Embryonic facial prominence (tissue), 1 donor: ENCODE measurements at regions not wholly inside any gene's neighbourhood (a gene's known extent, or its start where the extent isn't known, plus 50 kb on each side); places are given as distances from the start of the nearest gene placed in this dataset.
"Not testable (repeated sequence)": the region's sequence is repeated elsewhere in the genome, so short reads cannot be mapped to it uniquely, and the experiment has no call there.

ENCODE experiments used
- DNase-seq: peaks from one replicate; pipeline ENCODE4 v3.0.0-alpha.2; 2016; ENCODE audit errors: extremely low spot score

DNA sequence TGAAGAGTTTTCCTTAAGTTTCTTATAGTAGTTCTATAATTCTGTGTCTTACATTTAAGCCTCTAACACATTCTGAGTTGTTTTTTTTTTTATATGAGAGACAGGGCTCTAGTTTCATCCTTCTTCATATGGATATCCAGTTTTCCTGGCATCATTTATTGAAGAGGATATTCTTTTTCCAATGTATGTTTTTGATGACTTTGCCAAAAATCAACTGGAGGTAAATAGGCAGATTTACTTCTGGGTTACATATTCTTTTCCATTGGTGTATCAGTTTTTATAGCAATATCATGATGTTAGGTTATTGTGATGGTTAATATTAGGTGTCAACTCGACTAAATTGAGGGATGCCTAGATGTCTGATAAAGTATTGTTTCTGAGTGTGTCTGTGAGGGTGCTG is 650.7 kb upstream of the GRID2 start:
- DNase-seq = no peak

- no peak for DNase-seq
Measured at GRCh38 chr4:91681091-91681490, 622.7 kb upstream of the GRID2 start.

DNA sequence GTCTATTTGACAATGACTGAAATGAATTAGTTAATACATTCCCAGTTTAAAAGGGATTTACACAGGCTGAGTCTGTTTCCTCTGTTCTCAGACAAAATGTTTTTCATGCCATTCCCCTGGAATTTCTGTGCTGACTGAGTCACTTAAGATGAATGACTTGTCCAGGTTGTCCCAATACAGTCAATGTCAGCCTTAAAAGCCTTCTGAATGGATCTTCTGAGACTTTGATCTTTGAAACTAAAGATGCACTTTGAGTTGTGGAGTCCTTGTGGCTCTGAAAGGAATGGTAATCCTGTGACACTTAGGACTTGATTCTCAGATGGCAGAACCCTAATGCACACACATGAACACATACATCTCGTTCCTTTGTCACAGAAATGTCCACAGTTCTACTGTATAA is 622.2 kb upstream of the GRID2 start:
- no peak for DNase-seq

- no peak for DNase-seq
Measured at GRCh38 chr4:91684955-91685354, 618.8 kb upstream of the GRID2 start.

DNA sequence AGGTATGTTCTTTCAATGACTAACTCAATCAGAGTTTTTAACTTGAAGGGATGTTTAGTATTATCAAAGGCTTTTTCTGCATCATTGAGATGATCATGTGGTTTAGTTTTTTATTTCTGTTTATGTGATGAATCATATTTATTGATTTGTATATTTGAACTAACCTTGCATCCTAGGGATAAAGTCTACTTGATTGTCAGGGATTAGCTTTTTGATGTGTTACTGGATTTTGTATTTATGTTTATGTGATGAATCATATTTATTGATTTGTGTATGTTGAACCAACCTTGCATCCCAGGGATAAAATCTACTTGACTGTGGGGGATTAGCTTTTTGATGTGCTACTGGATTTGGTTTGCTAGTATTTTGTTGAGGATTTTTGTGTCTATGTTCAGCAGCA is 615.4 kb upstream of the GRID2 start:
- DNase-seq = no peak

- not testable (repeated sequence) for DNase-seq
Measured at GRCh38 chr4:91699691-91700090, 604.1 kb upstream of the GRID2 start.

DNA sequence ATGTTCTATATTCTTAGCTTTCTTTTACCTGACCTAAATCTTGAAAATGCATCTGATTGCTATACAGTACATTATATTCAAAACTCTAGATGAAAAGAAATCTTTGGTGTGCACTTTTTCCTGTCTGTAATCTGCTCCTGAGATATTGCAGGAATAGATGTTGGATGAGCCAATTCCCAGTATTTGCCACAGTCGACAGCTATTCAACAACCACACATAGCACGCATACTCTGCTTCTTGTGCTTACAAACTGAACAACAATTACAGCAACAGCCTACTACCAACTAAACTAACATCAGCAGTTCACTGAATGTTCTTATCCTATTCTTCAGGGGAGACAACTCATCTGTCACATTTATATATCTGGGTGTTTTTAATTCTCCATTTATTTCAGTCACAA is 573.9 kb upstream of the GRID2 start:
- no peak for DNase-seq

DNA sequence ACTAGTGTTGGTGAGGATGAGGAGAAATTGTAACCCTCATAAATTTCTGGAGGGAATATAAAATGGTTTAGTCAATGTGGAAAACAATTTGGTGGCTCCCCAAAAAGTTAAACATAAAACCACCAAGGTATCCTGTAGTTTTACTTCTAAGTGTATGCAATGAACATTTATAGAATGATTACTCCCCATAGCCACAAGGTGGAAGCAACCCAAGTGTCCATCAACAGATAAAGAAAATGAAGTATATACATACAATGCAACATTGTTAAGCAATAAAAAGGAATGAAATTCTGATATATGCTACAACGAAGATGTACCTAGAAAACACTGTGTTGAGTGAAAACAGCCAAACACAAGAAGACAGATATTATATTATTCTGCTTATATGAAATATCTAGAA is 569.1 kb upstream of the GRID2 start:
- DNase-seq = no peak

DNA sequence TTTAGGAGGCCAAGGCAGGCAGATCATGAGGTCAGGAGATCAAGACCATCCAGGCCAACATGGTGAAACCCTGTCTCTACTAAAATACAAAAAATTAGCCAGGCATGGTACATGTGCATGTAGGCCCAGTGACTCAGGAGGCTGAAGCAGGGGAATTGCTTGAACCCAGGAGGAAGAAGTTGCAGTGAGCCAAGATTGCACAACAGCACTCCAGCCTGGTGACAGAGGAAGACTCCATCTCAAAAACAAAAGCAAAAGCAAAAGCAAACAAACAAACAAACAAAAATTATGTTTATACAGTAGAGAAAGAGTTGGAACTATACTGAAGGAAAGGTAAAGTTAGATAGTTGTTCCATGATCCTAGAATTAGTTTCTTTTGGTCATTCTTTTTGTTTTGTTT is 564.9 kb upstream of the GRID2 start:
- not testable (repeated sequence) for DNase-seq

DNA sequence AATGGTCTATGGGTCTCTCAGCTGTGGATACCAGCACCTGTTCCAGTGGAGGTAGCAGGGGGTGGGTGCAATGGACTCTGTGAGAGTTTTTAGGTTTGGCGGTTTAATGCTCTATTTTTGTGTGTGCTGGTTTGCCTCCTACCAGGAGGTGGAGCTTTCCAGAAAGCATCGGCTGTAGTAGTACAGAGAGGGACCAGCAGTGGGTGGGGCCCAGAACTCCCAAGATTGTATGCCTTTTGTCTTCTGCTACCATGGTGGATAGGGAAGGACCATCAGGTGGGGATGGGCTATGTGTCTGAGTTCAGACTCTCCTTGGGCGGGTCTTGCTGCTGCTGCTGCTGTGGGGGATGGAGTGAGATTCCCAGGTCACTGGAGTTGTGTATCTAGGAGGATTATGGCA is 557.2 kb upstream of the GRID2 start:
- DNase-seq = no peak

- DNase-seq = no peak
Measured at GRCh38 chr4:91751961-91752360, 551.8 kb upstream of the GRID2 start.

GRCh38 chr4:91754716-91755115 is 549.0 kb upstream of the GRID2 start:
- DNase-seq = no peak

DNA sequence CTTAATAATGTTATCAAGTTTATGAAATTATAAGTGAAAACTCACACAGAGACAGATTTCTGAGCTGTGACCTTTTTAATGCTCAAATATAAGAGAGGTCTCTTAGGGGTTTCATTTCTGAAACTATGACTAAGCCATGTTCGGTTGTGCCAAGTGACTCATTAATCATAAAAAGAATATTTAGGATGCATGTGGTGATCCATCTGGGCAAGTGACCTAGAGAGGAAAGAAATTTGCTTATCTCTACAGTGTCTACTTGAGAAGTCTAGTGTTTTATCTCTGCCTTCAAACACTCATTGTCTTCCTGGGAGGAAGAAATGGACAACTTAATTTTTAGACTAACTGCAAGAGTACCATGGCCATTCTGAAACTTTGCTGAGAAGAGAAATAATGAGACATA is 545.3 kb upstream of the GRID2 start:
- no peak for DNase-seq

- DNase-seq = no peak
Measured at GRCh38 chr4:91764085-91764484, 539.7 kb upstream of the GRID2 start.

- DNase-seq = no peak
Measured at GRCh38 chr4:91769912-91770311, 533.9 kb upstream of the GRID2 start.

GRCh38 chr4:91791631-91792030 is 512.1 kb upstream of the GRID2 start:
- DNase-seq = not testable (repeated sequence)

- no peak for DNase-seq
Measured at GRCh38 chr4:91795947-91796346, 507.8 kb upstream of the GRID2 start.

DNA sequence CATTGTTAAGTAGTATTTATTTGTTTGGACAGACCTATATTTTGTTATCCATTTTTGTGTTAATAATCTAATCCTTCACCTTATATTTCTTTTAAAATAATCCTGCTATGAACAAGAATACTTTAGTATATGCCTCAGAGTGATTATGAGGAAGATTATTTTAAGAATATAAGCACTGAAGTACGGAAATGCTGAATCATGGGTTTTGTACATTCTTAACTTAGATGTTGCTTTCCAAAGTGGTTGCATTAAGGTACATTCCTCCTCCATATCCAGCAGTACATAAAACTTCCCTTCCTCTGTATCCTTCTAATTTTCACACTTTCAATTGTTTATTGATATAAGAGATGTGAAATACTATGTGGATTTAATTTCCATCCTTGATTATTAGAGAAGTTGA is 491.4 kb upstream of the GRID2 start:
- no peak for DNase-seq

DNA sequence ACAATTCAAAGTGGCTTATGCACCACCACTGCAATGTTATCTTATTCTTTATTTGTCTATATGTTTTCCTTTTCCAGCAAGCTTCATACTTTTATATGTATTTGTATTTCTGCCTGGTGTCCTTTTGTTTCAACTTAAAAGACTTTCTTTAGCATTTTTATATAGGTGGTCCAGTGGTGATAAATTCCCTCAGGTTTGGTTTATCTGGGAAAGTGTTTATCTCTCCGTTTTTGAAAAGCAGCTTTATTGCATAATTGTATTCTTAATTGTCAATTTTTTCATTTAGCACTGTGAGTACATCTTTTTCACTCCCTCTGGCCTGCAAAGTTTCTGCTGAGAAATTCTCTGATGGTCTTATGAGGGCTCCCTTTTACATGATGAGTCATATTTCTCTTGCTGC is 479.0 kb upstream of the GRID2 start:
- no peak for DNase-seq

GRCh38 chr4:91826186-91826585 is 477.6 kb upstream of the GRID2 start:
- DNase-seq = no peak

DNA sequence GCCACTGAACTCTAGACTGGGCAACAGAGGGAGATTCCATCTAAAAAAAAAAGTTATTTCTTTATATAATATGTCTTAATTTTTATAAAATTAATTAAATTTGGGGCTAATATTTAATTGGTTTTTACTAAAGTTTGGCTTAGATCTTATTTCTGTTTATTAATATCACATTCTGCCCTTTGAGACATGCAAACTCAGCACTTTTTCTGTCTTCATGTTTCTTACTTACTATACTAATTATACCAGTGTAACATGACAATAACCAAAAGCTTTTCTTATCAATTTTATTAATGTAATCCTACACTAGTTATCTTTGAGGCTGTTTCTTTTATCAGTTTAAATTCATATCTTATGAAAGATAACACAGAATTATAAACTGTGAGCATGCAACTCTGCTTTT is 475.9 kb upstream of the GRID2 start:
- DNase-seq = no peak

DNA sequence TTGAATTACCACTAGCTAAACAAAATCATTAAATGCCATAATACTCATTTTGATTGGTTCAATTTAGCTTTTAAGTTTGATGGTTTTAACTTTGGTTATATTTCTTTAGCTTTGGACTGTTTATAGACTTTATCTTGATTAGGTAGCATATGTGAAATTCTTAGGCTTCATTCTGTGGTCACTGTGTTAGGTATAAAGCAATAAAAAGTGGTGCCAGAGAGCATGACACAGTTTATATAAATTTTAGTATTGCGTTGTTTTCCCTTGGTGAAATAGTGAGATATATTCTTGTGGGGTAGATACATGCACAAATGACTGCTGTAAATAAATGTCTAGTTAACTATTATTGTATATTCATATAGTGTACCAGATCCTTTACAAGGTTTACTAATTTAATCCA is 474.2 kb upstream of the GRID2 start:
- no peak for DNase-seq

GRCh38 chr4:91830681-91831395 is 472.9 kb upstream of the GRID2 start:
- no peak for DNase-seq

DNA sequence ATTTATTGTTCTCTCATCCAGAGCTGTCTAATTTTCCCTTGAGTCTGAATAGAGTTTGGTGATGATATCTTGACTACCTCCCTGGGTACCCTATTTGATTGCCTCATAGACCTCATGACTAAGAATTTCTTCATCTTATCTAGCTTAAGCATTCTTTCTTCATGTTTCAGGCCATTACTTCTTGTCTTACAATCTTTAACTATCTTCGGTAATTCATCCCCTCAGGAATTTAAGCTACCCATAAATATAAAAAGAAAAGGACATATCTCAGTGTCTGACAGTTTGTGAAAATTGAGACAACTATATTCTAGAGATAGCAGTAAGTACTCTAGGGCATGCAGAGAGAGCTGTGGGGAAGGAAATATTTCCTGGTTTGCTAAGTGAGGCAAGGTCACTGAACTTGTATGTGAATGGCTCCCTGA is 466.1 kb upstream of the GRID2 start:
- no peak for DNase-seq
